Adrenal gland (tissue), 9 donors: ENCODE measurements at regions not wholly inside any gene's neighbourhood (a gene's known extent, or its start where the extent isn't known, plus 50 kb on each side); places are given as distances from the start of the nearest gene placed in this dataset.
"Not testable (repeated sequence)": the region's sequence is repeated elsewhere in the genome, so short reads cannot be mapped to it uniquely, and the experiment has no call there.

ENCODE experiments used
- DNase-seq, 7 donors: peaks; one replicate each; pipeline ENCODE4 v3.0.0-alpha.2; 2019 to 2020
- H3K27ac ChIP-seq, 5 donors: fragments of 200-600 bp; sonication (generic) in 4 of 5; 1 replicate in 3 of 5; 2 replicates in 2 of 5; pipeline versions ENCODE4 v1.5.1 to v1.8.0; 2016 to 2020; ENCODE audit warnings: mild to moderate bottlenecking in 1 of 5
- H3K27me3 ChIP-seq: fragments of 200-600 bp; 2 replicates; pipeline ENCODE4 v1.8.0; 2021
- H3K36me3 ChIP-seq, 2 donors: fragments of 200-600 bp; replicated peaks in 1 of 2; 1 replicate in 1 of 2; 2 replicates in 1 of 2; pipeline versions ENCODE4 v1.5.1 to v1.8.0; 2018 to 2022
- H3K4me1 ChIP-seq, 2 donors: fragments of 200-600 bp; replicated peaks in 1 of 2; 1 replicate in 1 of 2; 2 replicates in 1 of 2; pipeline versions ENCODE4 v1.5.1 to v1.8.0; 2018 to 2021
- H3K4me3 ChIP-seq, 4 donors: fragments of 200-600 bp; sonication (generic) in 3 of 4; one replicate each; pipeline ENCODE4 v1.5.1; 2016 to 2018
- H3K9me3 ChIP-seq, 3 donors: fragments of 200-600 bp; sonication (generic) in 1 of 3; replicated peaks in 1 of 3; 1 replicate in 2 of 3; 2 replicates in 1 of 3; pipeline versions ENCODE4 v1.5.1 to v1.8.0; 2016 to 2021
- CTCF ChIP-seq, 6 experiments: fragments of 450-650 bp in 4 of 6; fragments of 200-600 bp in 2 of 6; sonication (generic) in 1 of 6; IDR thresholded peaks; 1 replicate in 5 of 6; 2 replicates in 1 of 6; pipeline versions ENCODE4 v1.5.1 to v1.8.0; 2016 to 2021; ENCODE audit warnings: antibody characterized with exemption in 6 of 6, mild to moderate bottlenecking in 2 of 6, moderate library complexity in 1 of 6
- POLR2A ChIP-seq, 2 donors: fragments of 450-650 bp; IDR thresholded peaks; one replicate each; pipeline ENCODE4 v1.6.1; 2017; ENCODE audit warnings: antibody characterized with exemption in 2 of 2, mild to moderate bottlenecking in 2 of 2, moderate library complexity in 1 of 2
- WGBS, 4 donors: extraction: QIAGEN DNeasy Blood & Tissue Kit in 2 of 4; methylation state at CpG; one replicate each; pipeline versions ENCODE4 v1.1.5 to v1.1.7; 2013 to 2017; 5-methylcytosine and 5-hydroxymethylcytosine counted together
- intact Hi-C, 2 donors: fragments of 100-400 bp; cut with DNase I; formaldehyde crosslinking; loops; one replicate each; pipeline versions ENCODE4 v1.14.1 to v1.15.0; 2022 to 2023
- donor health status: healthy with polysubstance abuse.
- donor health status: Bipolar disorder and iron deficiency.
- donor health status: DM: yes; HTN: yes; CAD: no.
- donor health status: DM: no; HTN: no; CAD: no.
- donor health status: DM: no; HTN: no; CAD: no.

DNA sequence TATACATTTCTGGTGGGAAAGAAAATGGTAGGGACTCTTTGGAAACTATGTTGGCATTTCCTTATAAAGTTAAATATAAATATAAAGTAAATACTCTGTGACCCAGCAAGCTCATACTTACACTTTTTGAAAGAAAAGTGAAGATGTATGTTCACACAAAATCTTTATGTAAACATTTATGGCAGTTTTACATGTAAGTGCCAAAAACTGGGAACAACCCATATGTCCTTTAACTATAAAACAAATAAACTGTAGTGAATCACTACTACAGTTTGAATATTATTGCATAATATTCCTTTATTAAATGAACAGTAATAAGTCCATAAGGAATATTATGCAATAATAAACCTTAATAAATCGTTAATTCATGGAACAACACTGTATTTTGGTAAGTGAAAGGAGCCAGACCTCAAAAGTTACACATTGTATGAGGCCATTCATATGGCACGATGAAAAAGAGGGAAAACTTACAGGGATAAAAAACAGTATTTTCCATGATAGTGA lies 1660.3 kb upstream of the LRRTM3 start:
- DNase-seq = no peak
- Histone ChIP-seq H3K9me3 (peaks cover 0 to 9% (median 0%) of the 10 kb centered on the region in 3 donors), H3K27ac (no peak overlapping the region), H3K27me3 (no peaks in the 10 kb centered on the region), H3K4me1 (no peaks in the 10 kb centered on the region), H3K4me3 (no peak overlapping the region), H3K36me3 (no peaks in the 10 kb centered on the region)
- WGBS, 4 donors = 66 to 77% (median 73%) methylated on average over 2 of the region's 2 CpGs
- intact Hi-C loops = no loop called here
- TF ChIP-seq POLR2A (IDR thresholded peaks at IDR 0.05) = no peak
- no peak for TF ChIP-seq CTCF (IDR thresholded peaks at IDR 0.05)

DNA sequence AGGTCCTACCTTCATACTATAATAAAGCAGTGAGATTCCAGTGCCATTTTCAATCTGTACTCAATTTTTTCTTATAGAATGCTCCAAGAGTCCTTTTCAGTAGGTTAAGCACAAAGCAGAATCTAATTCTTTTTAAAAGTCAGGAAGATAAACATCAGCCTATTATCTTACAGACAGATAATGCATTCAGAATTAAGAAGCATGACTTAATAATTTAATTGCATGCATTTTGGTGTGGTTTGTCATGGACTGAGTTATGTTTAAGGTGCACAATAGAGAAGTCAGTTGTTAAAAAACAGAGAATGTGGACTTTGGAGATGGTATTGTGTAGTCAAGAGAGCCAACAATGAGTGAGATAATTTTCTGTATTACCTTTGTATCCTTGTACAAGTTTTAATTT lies 1656.3 kb upstream of the LRRTM3 start:
- H3K4me3 ChIP-seq, DNase-seq, H3K36me3 ChIP-seq, H3K27me3 ChIP-seq, H3K9me3 ChIP-seq, H3K4me1 ChIP-seq, H3K27ac ChIP-seq, intact Hi-C loops: not testable (repeated sequence)

GRCh38 chr10:65270969-65271368 lies 1654.9 kb upstream of the LRRTM3 start:
- Histone ChIP-seq H3K9me3 (no peaks in the 10 kb centered on the region), H3K4me1 (no peaks in the 10 kb centered on the region), H3K27ac (no peak overlapping the region), H3K27me3 (no peaks in the 10 kb centered on the region), H3K36me3 (no peaks in the 10 kb centered on the region), H3K4me3 (no peak overlapping the region)
- 91 to 95% (median 93%) methylated on average over 10 of the region's 10 CpGs for WGBS, 4 donors
- no peak for DNase-seq
- intact Hi-C loops = no loop called here
- TF ChIP-seq CTCF (IDR thresholded peaks at IDR 0.05) (no peak), POLR2A (IDR thresholded peaks at IDR 0.05) (no peak)

DNA sequence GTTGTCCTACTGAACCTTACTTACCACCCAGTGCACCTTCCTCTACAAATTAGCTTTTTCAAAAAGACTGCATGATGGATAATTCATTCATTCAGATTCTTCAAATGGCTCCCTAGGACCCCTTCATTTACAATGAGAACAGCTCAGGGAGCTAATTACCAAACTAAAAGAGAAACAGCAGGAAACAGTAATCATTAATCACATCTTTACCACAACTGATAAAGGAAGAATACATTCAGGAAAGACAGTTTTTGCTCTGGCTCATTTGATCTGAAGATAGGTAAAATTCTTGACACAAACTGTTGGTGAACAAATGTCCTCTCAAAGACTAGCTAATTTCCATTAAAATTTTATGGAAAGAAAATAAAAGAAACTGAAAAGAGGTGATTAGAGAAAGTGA lies 1652.7 kb upstream of the LRRTM3 start:
- Histone ChIP-seq H3K9me3 (no peaks in the 10 kb centered on the region), H3K4me1 (no peaks in the 10 kb centered on the region), H3K36me3 (no peaks in the 10 kb centered on the region), H3K4me3 (no peak overlapping the region), H3K27ac (no peak overlapping the region), H3K27me3 (no peaks in the 10 kb centered on the region)
- TF ChIP-seq CTCF (IDR thresholded peaks at IDR 0.05) (no peak), POLR2A (IDR thresholded peaks at IDR 0.05) (no peak)
- DNase-seq = no peak
- intact Hi-C loops = no loop called here

DNA sequence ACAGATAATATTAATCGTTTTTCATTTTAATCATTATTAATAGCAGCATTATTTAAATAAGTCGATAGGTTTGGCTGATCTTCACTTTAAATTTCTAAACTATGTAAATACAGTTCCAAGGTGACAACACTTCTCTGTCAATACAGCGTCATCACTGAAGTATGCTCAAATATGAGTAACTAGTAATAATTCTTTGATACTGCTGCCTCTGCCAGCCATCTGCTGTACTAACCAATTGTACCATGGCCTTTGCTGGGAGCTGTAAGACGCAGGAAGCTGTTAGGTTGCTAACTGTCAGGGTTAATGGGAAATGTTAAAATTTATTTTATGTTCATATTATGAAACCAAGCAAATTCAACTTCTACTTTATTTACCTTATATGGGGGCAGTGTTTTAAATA lies 1650.5 kb upstream of the LRRTM3 start:
- no peak for DNase-seq
- TF ChIP-seq POLR2A (IDR thresholded peaks at IDR 0.05) = no peak
- TF ChIP-seq CTCF (IDR thresholded peaks at IDR 0.05) = no peak
- intact Hi-C loops = no loop called here
- H3K27ac ChIP-seq = no peak overlapping the region
- H3K36me3 ChIP-seq = no peaks in the 10 kb centered on the region
- no peaks in the 10 kb centered on the region for H3K27me3 ChIP-seq
- no peaks in the 10 kb centered on the region for H3K9me3 ChIP-seq
- 42 to 69% (median 49%) methylated on average over 4 of the region's 4 CpGs for WGBS, 4 donors
- H3K4me1 ChIP-seq = no peaks in the 10 kb centered on the region
- no peak overlapping the region for H3K4me3 ChIP-seq
